LHCN-M2 (cell line): ENCODE measurements at regions not wholly inside any gene's neighbourhood (a gene's known extent, or its start where the extent isn't known, plus 50 kb on each side); places are given as distances from the start of the nearest gene placed in this dataset.

ENCODE experiments used
- DNase-seq: peaks from one replicate; pipeline ENCODE4 v3.0.0-alpha.2; 2012; ENCODE audit warnings: low read depth

DNA sequence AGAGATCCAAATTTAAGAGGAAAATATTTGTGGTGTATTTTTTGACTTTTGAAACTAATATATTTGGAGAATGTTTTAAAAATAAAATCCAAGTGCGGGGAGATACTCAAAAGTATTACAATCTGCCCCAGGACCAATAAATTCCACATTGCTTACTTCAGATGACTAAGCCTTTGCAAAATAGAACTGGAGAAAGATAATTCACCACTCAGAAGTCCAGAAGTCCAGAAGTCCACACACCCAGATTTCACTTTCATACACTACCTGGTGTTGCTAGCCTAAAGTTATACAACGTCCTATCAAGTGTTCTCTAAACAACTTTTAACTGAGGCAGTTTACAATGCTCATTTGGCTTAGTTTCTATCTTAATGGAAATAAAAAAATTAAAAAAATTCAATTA, 487.0 kb upstream of the SEMA3D start:
- DNase-seq = no peak

GRCh38 chr7:85669225-85669624, 482.4 kb upstream of the SEMA3D start:
- no peak for DNase-seq

- DNase-seq = no peak
Observed at GRCh38 chr7:85664341-85664740, 477.5 kb upstream of the SEMA3D start.

DNA sequence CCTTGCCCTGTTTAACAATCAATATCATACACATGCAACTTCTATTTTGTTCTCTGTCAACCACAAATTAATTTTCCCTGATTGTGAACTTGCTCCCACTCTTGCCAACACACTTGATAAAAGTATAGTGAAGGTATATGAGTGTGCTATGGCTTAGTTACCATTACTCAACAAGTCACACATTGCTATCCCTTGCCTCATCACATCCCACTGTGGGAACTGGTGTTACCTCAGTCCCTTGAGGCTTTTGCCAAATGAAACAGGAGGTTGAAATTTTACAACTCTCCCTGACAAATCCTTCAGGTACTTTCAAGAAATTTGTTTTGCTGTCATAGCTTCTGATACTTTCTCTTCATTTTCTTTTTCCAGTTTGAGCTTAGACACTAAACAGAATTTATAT, 472.5 kb upstream of the SEMA3D start:
- no peak for DNase-seq

DNA sequence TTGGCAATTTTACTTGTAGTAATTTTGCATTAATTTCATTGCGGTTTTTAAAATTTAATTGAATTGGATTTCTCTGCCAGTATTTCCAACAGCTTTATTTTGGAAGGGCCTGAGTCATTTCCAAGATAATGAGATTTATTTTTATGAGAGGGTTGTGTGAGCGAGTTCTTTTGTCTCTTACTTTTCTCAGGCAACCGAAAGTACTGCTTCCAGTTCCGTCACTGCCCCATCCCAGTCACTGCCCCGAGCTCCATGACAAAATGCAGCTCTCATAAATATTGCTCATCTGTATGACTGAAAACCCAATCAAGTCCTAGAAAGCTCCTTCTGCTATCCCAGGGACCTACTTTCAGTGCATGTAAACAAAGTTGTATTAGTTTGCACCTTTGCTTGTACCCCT, 468.4 kb upstream of the SEMA3D start:
- DNase-seq = no peak

- no peak for DNase-seq
Observed at GRCh38 chr7:85644272-85644671, 457.4 kb upstream of the SEMA3D start.

DNA sequence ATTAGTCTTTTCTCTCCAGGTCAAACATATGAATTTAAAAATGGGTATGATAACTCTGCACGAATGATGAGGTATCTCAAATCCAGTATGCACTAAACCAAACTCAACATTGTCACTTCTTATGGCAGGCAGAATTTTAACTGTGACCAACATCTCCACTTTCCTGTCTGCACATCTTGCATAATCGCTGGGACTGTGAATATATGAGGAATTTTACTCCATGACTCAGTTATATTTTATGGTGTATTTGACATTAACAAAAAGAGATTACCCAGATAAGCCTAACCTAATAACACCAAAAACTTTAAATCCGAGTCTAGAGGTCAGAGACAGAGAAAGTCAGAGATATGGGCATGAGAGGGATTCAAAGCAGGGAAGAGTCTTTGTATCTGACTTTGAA, 454.5 kb upstream of the SEMA3D start:
- no peak for DNase-seq

DNA sequence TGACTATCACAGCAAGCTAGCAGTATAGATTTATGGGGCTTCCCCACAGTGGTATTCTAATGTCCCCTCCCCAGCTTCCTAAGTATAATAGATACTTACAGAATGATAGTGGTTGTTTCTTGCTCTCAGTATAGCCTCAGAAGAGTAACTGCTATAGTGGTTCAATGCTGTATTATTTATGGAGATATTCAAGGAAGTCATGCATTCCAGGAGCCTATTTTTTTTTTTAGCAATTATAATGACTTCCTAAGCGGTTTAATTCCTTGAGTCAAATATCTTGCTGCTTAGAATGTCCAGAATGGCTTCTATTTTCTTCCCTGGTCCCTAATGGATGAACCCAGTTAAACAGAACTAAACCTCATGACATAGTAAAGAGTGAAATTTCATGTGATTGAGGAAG, 451.5 kb upstream of the SEMA3D start:
- no peak for DNase-seq

DNA sequence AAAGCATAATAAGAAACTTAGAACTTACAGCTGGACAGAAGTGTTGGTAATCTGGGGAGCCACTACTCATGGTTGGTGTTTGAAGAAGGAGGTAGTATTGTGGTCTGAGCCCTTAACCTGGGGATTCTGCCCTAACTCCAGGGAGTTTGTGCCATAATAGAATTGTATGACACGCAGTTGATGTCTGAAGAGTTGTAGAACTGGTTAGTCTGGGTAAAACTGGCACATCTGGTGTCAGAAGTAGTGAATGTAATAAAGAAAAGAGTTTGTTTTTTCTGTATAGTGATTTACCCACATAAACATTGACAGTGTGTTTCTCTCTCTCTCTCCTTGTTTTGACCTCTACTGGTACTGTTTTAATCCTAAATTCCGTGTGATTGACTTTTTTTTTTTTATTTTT, 448.1 kb upstream of the SEMA3D start:
- DNase-seq = no peak

DNA sequence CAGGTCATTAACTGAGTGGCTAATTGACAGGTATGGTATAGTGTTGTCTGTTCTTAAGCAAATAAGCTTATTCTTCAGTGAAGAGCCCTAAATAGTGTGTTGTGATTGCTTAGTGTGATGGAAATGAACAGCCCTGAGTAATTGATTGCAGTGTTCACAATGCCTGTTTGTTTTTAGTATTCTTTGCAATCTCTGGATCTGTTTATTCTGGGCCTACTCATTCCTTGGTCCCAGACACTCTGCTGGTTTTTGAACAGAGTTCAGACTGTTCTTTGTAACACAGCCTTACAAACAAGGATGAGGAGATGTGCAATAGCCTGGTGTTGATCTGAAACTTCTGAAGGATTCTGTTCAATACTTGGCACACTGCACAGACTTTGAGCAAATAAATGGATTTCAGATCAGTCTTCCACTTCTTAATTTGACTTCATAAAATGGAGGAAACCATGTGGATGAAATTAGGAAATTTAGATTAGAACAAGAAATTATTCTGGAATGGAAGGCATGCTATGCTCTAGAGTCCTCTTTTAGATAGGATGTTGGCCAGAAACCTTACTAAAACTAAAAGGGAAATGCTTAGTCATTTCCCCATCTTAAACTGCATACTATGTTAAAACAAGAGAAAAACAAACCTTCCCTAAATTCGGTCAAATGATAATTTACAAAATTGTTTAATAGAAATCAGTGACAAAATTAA, 444.2 kb upstream of the SEMA3D start:
- no peak for DNase-seq

DNA sequence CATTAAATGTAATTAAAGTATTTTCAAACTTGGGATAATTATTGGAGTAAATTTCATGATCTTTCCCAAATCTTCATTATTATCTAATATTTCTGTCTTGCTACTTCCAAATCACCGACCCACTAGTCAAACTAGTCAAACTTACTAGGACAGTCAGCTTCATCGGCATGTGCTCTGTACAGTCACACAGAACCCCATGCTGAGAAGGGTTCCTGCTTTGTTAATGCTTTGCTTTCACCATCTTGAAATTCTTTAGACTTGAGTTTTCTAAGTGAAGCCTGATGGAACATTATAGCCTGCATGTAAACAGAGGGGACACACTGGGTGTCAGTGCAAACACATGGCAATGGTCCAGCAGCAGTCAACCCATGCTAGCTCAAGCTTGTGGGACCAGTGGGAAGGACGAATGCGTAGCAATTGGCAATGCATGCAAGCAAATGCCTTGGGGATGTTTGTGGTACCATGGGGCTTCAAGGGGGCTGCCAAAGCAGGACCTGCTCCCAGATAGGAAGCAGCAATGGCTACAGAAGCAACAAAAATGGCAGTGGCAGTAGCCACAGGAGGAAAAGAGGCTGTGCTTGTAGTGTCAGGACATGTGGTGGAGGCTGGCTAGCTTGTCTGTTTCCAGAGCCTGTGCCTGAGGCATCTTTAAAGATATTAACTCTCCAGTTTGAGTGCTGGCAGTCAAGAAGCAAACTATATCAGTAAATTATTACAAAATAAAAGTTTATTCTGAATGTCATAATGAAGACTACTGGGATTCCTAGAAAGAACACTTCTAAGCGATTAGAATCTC, 441.1 kb upstream of the SEMA3D start:
- DNase-seq = no peak

DNA sequence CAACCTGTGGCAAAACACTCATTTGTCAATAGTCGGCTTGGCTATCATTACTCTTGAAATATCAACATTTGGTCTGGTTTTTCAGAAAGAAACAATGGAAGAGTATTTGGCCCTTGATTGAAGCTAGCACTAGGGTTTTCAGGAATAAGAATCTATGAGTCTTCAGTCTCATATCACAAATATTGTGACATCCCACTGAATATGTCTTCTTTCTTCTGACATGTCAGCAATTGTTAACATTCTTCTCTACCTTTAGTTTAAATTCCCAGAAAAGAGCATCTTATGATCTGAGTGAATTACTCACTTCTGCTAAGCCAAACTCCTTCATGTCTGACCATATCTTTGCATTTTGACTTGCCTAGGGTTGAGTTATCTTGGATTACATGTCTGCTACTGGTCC, 435.2 kb upstream of the SEMA3D start:
- DNase-seq = no peak

GRCh38 chr7:85620936-85621685, 434.3 kb upstream of the SEMA3D start:
- no peak for DNase-seq

GRCh38 chr7:85619236-85619635, 432.4 kb upstream of the SEMA3D start:
- no peak for DNase-seq

DNA sequence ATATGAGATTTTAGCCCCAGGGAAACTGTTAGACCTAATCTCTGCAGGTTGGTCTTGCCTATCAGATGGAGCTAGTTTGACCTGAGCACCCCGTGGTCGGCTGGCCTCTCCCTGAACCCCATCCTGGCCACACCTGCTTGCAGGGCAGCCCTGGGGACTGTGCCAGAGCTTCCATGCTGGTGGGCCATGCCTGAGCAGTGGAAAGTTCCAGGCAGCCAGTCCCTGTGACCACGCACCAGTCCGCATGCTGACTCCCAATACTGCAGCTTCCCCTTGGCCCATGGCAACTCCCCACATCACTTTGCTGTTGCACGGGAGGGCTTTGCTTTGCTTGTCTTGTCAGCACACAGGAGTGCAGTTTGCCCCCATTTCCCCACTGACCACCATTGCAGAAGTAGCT, 427.8 kb upstream of the SEMA3D start:
- DNase-seq = no peak

DNA sequence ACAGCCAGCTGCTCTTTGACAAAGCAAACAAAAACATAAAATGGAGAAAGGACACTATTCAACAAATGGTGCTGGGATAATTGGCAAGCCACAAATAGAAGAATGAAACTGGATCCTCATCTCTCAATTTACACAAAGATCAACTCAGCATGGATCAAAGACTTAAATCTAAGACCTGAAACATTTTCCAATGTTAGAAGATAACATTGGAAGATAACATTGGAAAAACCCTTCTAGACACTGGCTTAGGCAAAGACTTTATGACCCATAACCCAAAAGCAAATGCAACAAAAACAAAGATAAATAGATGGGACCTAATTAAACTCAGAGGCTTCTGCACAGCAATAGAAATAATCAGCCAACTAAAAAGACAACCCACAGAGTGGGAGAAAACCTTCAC, 425.7 kb upstream of the SEMA3D start:
- no peak for DNase-seq

GRCh38 chr7:85608804-85609203, 421.9 kb upstream of the SEMA3D start:
- no peak for DNase-seq

GRCh38 chr7:85602196-85602595, 415.3 kb upstream of the SEMA3D start:
- no peak for DNase-seq

DNA sequence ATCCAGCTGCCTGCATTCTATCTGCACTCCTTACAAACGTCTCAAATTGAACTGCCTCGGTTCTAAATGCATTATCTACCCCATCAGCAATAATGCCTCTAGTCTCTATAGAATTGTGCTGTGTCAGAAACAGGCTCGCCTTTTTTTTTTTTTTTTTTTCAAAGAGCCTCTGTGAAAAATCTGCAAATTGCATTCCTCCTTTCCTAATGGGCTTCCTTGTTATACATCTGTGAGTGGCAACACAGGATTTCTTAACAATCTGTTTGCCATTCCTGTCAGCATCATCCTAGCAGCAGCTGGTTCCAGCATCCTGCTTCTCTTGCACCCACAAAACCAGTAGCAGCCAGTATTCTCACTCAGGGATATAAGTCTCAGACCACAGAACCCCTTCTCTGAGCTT, 413.5 kb upstream of the SEMA3D start:
- DNase-seq = no peak

DNA sequence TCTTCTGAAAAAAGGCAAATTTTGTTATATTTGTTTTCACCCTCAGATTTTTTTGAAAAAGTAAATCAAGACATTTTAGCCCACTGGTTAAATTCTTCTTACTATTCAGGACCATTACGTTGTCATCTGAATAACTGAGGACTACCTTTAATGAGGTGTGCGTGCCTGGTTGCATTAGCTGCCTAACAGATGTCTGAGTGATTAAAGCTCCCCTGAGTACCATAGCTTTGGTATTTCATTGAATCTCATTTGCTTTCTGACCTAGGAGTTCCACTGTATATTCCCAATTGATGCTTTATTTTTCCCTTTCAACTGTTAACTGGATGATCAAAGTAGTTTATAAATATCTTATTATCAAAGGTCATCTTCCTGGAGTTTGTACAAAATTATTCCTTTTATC, 410.0 kb upstream of the SEMA3D start:
- DNase-seq = no peak

DNA sequence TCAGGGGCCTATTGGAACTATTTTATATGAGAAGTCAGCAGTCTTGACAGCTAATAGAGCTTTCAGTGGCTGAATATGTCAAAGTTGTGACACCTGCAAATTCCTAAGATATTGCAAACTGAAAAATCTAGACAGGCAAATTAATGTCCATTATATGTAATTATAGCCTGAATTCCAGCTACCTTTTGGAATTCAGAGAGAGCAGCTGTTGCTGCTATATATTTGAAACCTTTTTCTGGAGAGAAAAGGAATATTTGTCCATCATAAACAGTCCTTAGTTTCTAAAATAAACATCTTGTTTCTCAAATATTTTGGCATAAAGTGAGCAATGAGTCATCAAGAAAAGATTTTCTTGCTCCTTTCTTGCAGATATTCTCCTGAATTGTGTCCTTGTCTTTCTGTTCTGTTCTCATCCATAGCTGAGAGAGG, 408.9 kb upstream of the SEMA3D start:
- DNase-seq = no peak

GRCh38 chr7:85593355-85593754, 406.5 kb upstream of the SEMA3D start:
- no peak for DNase-seq

- DNase-seq = no peak
Observed at GRCh38 chr7:85587785-85588184, 400.9 kb upstream of the SEMA3D start.
